ENCODE measurements at regions not wholly inside any gene's neighbourhood (a gene's known extent, or its start where the extent isn't known, plus 50 kb on each side); places are given as distances from the start of the nearest gene placed in this dataset.

- no peak for TF ChIP-seq CTCF (IDR thresholded peaks at IDR 0.05; ENCODE audit: unreplicated experiment)
- Mint-ChIP-seq H3K9me3 (ENCODE audit: unreplicated experiment) (no peaks in the 10 kb centered on the region), H3K36me3 (ENCODE audit: insufficient read depth, unreplicated experiment) (no peaks in the 10 kb centered on the region), H3K27ac (ENCODE audit: low read depth, unreplicated experiment) (no peak overlapping the region), H3K4me1 (ENCODE audit: insufficient read depth, unreplicated experiment) (no peaks in the 10 kb centered on the region), H3K4me3 (ENCODE audit: unreplicated experiment) (no peak overlapping the region), H3K27me3 (ENCODE audit: insufficient read depth, unreplicated experiment) (no peaks in the 10 kb centered on the region)
- ChIA-PET POLR2A (no interaction called here), CTCF (no interaction called here)
- no peak for DNase-seq (ENCODE audit: unreplicated experiment)
- intact Hi-C loops (cut with micrococcal nuclease) = no loop called here
- BruUV-seq (replicated peaks) = no TSS peak
Observed at GRCh38 chr5:106660681-106661080, 1010.1 kb downstream of the EFNA5 start.

- DNase-seq (ENCODE audit: unreplicated experiment) = no peak
- TF ChIP-seq CTCF (IDR thresholded peaks at IDR 0.05; ENCODE audit: unreplicated experiment) = no peak
- no TSS peak for BruUV-seq (replicated peaks)
- POLR2A ChIA-PET = no interaction called here
- Mint-ChIP-seq H3K4me1 (ENCODE audit: insufficient read depth, unreplicated experiment) (no peaks in the 10 kb centered on the region), H3K27ac (ENCODE audit: low read depth, unreplicated experiment) (no peak overlapping the region), H3K27me3 (ENCODE audit: insufficient read depth, unreplicated experiment) (no peaks in the 10 kb centered on the region), H3K9me3 (ENCODE audit: unreplicated experiment) (peaks cover 7% of the 10 kb centered on the region), H3K36me3 (ENCODE audit: insufficient read depth, unreplicated experiment) (no peaks in the 10 kb centered on the region), H3K4me3 (ENCODE audit: unreplicated experiment) (no peak overlapping the region)
- intact Hi-C loops (cut with micrococcal nuclease) = no loop called here
- CTCF ChIA-PET = no interaction called here
Observed at GRCh38 chr5:106658150-106658549, 1012.6 kb downstream of the EFNA5 start.

- DNase-seq (ENCODE audit: unreplicated experiment) = no peak
- ChIA-PET CTCF (interaction anchor here (0.6 kb wide), 1 partner anchor 387 kb away, joined by 3 read pairs; no protein-coding TSS in a partner anchor), POLR2A (no interaction called here)
- no peak overlapping the region for H3K4me3 Mint-ChIP-seq (ENCODE audit: unreplicated experiment)
- no peak overlapping the region for H3K27ac Mint-ChIP-seq (ENCODE audit: low read depth, unreplicated experiment)
- BruUV-seq (replicated peaks) = no TSS peak
- peaks cover 7% of the 10 kb centered on the region for H3K9me3 Mint-ChIP-seq (ENCODE audit: unreplicated experiment)
- TF ChIP-seq CTCF (IDR thresholded peaks at IDR 0.05; ENCODE audit: unreplicated experiment) = no peak
- intact Hi-C loops (cut with micrococcal nuclease) = no loop called here
- no peaks in the 10 kb centered on the region for H3K36me3 Mint-ChIP-seq (ENCODE audit: insufficient read depth, unreplicated experiment)
- H3K4me1 Mint-ChIP-seq (ENCODE audit: insufficient read depth, unreplicated experiment) = no peaks in the 10 kb centered on the region
- H3K27me3 Mint-ChIP-seq (ENCODE audit: insufficient read depth, unreplicated experiment) = no peaks in the 10 kb centered on the region
Observed at GRCh38 chr5:106656821-106657220, 1013.9 kb downstream of the EFNA5 start.

GRCh38 chr5:106649031-106649430 lies 1021.7 kb downstream of the EFNA5 start:
- no TSS peak for BruUV-seq (replicated peaks)
- POLR2A ChIA-PET = interaction anchor here (0.8 kb wide), 1 partner anchor 31 kb away, joined by 3 read pairs; no protein-coding TSS in a partner anchor
- no peak for TF ChIP-seq CTCF (IDR thresholded peaks at IDR 0.05; ENCODE audit: unreplicated experiment)
- no peaks in the 10 kb centered on the region for H3K4me1 Mint-ChIP-seq (ENCODE audit: insufficient read depth, unreplicated experiment)
- DNase-seq (ENCODE audit: unreplicated experiment) = no peak
- no peak overlapping the region for H3K27ac Mint-ChIP-seq (ENCODE audit: low read depth, unreplicated experiment)
- H3K4me3 Mint-ChIP-seq (ENCODE audit: unreplicated experiment) = no peak overlapping the region
- H3K36me3 Mint-ChIP-seq (ENCODE audit: insufficient read depth, unreplicated experiment) = no peaks in the 10 kb centered on the region
- H3K9me3 Mint-ChIP-seq (ENCODE audit: unreplicated experiment) = no peaks in the 10 kb centered on the region
- intact Hi-C loops (cut with micrococcal nuclease) = no loop called here
- H3K27me3 Mint-ChIP-seq (ENCODE audit: insufficient read depth, unreplicated experiment) = no peaks in the 10 kb centered on the region
- CTCF ChIA-PET = no interaction called here

Data from MCF 10A (cell line).